ENCODE measurements at regions not wholly inside any gene's neighbourhood (a gene's known extent, or its start where the extent isn't known, plus 50 kb on each side); places are given as distances from the start of the nearest gene placed in this dataset.

- TF ChIP-seq CTCF (IDR thresholded peaks at IDR 0.05) (no peak), POLR2A (IDR thresholded peaks at IDR 0.05) (no peak)
Observed at GRCh38 chr5:121033334-121033733, 569.2 kb downstream of the PRR16 start.

Data from testis (tissue), 2 donors.